AG09319 (cell line): ENCODE measurements at regions not wholly inside any gene's neighbourhood (a gene's known extent, or its start where the extent isn't known, plus 50 kb on each side); places are given as distances from the start of the nearest gene placed in this dataset.

ENCODE experiments used
- DNase-seq: peaks from one replicate; pipeline ENCODE4 v3.0.0-alpha.2; 2010; ENCODE audit warnings: low read depth; ENCODE audit errors: extremely low read depth
- TF ChIP-seq, protein P1 (sequence below): IDR thresholded peaks from 2 replicates; pipeline ENCODE4 v1.5.1; 2011; ENCODE audit warnings: low read depth, mild to moderate bottlenecking, inconsistent platforms, low read length, moderate library complexity

DNA sequence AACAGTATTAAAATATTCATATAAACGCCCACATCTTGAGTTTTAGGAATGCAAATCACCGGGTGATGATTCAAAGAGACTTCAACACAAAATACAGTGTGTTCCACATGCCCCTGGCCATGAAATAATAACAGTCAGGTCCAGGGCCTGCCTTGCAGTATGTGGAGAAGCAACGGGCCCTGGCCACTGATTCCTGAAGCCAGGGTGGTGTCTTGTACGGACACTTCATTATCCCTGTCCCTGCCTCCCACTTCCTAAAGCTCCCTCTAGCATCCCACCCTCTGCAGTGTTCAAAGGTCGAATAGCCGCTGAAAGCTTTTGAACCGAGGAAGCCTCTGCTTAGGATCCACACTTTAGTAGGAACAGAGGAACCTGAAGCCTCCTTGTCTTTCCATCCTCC, 50.4 kb upstream of the PCSK6 start:
- TF ChIP-seq, protein P1, sequence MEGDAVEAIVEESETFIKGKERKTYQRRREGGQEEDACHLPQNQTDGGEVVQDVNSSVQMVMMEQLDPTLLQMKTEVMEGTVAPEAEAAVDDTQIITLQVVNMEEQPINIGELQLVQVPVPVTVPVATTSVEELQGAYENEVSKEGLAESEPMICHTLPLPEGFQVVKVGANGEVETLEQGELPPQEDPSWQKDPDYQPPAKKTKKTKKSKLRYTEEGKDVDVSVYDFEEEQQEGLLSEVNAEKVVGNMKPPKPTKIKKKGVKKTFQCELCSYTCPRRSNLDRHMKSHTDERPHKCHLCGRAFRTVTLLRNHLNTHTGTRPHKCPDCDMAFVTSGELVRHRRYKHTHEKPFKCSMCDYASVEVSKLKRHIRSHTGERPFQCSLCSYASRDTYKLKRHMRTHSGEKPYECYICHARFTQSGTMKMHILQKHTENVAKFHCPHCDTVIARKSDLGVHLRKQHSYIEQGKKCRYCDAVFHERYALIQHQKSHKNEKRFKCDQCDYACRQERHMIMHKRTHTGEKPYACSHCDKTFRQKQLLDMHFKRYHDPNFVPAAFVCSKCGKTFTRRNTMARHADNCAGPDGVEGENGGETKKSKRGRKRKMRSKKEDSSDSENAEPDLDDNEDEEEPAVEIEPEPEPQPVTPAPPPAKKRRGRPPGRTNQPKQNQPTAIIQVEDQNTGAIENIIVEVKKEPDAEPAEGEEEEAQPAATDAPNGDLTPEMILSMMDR, result no peak
- no peak for DNase-seq

DNA sequence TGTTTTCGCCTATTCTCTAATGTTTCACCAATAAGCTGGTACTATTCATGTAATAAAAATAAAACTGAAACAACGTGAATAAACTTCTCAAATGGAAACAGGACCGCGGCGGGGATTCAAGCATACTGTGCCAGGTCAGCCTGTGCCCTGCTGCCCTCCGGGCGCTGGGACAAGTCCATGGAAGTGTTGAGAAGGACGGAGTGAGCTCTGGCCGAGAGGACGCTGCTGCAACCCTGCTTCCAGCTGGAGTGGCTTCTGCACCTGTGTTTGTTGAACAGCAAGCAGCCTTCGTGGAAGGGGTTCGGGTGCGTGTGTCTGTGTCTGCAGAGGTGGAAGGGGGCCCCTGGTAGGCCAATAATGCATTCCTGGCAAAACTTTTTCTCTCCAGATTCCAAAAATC, 50.0 kb upstream of the PCSK6 start:
- TF ChIP-seq, protein P1, result no peak
- DNase-seq, result no peak
